ENCODE measurements at regions not wholly inside any gene's neighbourhood (a gene's known extent, or its start where the extent isn't known, plus 50 kb on each side); places are given as distances from the start of the nearest gene placed in this dataset.

DNA sequence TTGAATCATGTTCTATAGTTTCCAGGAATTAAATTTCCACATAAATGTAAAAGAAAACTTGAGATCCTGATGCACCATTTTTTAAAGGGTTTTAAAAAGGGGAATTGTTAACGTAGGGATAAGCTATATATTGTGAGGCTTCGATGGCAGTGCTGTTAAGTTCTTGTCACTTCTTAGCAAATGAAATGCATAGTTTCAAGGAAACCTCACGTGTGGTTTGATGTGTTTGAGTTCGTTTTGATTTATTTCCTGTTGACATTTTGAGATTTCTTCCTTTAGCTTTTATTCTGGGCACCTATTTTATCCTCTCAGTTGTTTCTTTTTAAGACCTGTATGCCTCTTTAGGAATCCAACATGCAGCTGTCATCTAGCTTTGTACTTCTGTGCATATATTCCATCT, 301.0 kb downstream of the DOCK8 start:
- DNase-seq: no peak
- Histone ChIP-seq H3K36me3 (ENCODE audit: insufficient read depth in 1 of 2, low read depth in 1 of 2) (no peaks in the 10 kb centered on the region), H3K4me3 (no peak overlapping the region), H3K4me1 (no peaks in the 10 kb centered on the region), H3K9me3 (no peaks in the 10 kb centered on the region), H3K27me3 (ENCODE audit: insufficient read depth in 3 of 3, low read length in 2 of 3) (no peaks in the 10 kb centered on the region), H3K27ac (no peak overlapping the region)
- WGBS, 3 donors: 64 to 78% (median 73%) methylated on average over 4 of the region's 4 CpGs
- no peak for ATAC-seq
- no peak for TF ChIP-seq CTCF (IDR thresholded peaks at IDR 0.05)
- intact Hi-C loops (cut with DNase I): no loop called here

DNA sequence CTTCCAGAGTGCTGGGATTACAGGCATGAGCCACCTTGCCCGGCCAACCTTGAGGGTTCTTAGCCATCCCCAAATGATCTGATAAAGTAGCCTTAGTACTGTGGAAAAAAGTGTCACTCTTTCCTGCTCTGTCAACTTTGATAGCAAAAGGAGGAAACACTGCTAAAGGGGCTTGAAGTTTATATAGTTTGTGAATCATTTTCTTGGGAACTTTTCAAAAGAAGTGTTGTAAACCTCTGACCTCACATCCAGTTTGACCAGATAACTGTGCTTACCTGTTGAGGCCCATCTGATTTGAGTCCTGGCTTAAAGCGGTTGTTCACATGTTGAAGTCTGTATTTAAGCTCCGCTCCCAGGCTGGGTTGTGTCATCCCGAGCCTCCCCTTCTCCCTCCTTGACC, 303.3 kb downstream of the DOCK8 start:
- no peak overlapping the region for H3K27ac ChIP-seq
- ATAC-seq: no peak
- H3K4me3 ChIP-seq: no peak overlapping the region
- H3K4me1 ChIP-seq: peaks cover 5% of the 10 kb centered on the region
- WGBS, 3 donors: 86 to 89% (median 88%) methylated on average over 4 of the region's 4 CpGs
- intact Hi-C loops (cut with DNase I): no loop called here
- no peaks in the 10 kb centered on the region for H3K9me3 ChIP-seq
- no peak for DNase-seq
- H3K27me3 ChIP-seq (ENCODE audit: insufficient read depth in 3 of 3, low read length in 2 of 3): no peaks in the 10 kb centered on the region
- H3K36me3 ChIP-seq (ENCODE audit: insufficient read depth in 1 of 2, low read depth in 1 of 2): no peaks in the 10 kb centered on the region
- TF ChIP-seq CTCF (IDR thresholded peaks at IDR 0.05): no peak

GRCh38 chr9:518540-518939, 303.9 kb downstream of the DOCK8 start:
- Histone ChIP-seq H3K27ac (no peak overlapping the region), H3K4me3 (no peak overlapping the region), H3K27me3 (ENCODE audit: insufficient read depth in 3 of 3, low read length in 2 of 3) (no peaks in the 10 kb centered on the region), H3K36me3 (ENCODE audit: insufficient read depth in 1 of 2, low read depth in 1 of 2) (no peaks in the 10 kb centered on the region), H3K4me1 (peaks cover 5% of the 10 kb centered on the region), H3K9me3 (no peaks in the 10 kb centered on the region)
- intact Hi-C loops (cut with DNase I): no loop called here
- DNase-seq (no peak), ATAC-seq (no peak)
- TF ChIP-seq CTCF (IDR thresholded peaks at IDR 0.05): no peak
- WGBS, 3 donors: 68 to 90% (median 76%) methylated on average over 5 of the region's 5 CpGs

DNA sequence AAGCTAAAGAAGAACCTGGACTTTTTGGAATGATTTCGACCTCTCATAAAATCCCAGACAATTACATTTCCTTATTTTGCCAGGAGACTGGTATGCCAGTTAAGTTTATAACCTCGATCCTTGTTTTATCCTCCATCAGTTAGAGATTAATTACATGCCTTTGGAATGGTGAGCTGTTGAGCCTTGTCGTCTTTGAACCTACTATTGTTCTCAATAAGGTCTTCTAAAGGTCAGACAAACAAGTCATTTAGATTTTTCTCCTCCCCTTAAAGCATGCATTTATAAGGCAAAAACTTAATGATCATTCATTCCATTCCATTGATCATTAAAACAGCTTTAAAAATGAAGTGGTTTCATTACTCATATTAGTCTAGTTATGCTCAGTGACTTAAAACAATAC, 304.9 kb downstream of the DOCK8 start:
- Histone ChIP-seq H3K4me3 (no peak overlapping the region), H3K27me3 (ENCODE audit: insufficient read depth in 3 of 3, low read length in 2 of 3) (no peaks in the 10 kb centered on the region), H3K27ac (no peak overlapping the region), H3K9me3 (no peaks in the 10 kb centered on the region), H3K36me3 (ENCODE audit: insufficient read depth in 1 of 2, low read depth in 1 of 2) (no peaks in the 10 kb centered on the region), H3K4me1 (peaks cover 5% of the 10 kb centered on the region)
- ATAC-seq (no peak), DNase-seq (no peak)
- no peak for TF ChIP-seq CTCF (IDR thresholded peaks at IDR 0.05)
- WGBS, 3 donors: 47 to 53% (median 47%) methylated on average over 3 of the region's 3 CpGs
- intact Hi-C loops (cut with DNase I): no loop called here

- Histone ChIP-seq H3K36me3 (ENCODE audit: insufficient read depth in 1 of 2, low read depth in 1 of 2) (no peaks in the 10 kb centered on the region), H3K4me1 (peaks cover 5% of the 10 kb centered on the region)
- 69 to 82% (median 75%) methylated on average over 3 of the region's 3 CpGs for WGBS, 3 donors
These were observed 305.6 kb downstream of the DOCK8 start for GRCh38 chr9:520302-520701.

More at GRCh38 chr9:520302-520701, 305.6 kb downstream of the DOCK8 start:
- H3K27me3 ChIP-seq (ENCODE audit: insufficient read depth in 3 of 3, low read length in 2 of 3): no peaks in the 10 kb centered on the region
- no peak for ATAC-seq
- H3K4me3 ChIP-seq: no peak overlapping the region
- TF ChIP-seq CTCF (IDR thresholded peaks at IDR 0.05): no peak
- no peak overlapping the region for H3K27ac ChIP-seq
- intact Hi-C loops (cut with DNase I): no loop called here
- DNase-seq: no peak
- no peaks in the 10 kb centered on the region for H3K9me3 ChIP-seq

All from psoas muscle (tissue), 7 donors.